NAMALWA (cell line): ENCODE measurements at regions not wholly inside any gene's neighbourhood (a gene's known extent, or its start where the extent isn't known, plus 50 kb on each side); places are given as distances from the start of the nearest gene placed in this dataset.
A peak's percentile ranks its signal among the peaks of the same experiment; 100 is the strongest.
"Not testable (repeated sequence)": the region's sequence is repeated elsewhere in the genome, so short reads cannot be mapped to it uniquely, and the experiment has no call there.

ENCODE experiments used
- DNase-seq: peaks from one replicate; pipeline ENCODE4 v3.0.0-alpha.2; 2015; ENCODE audit warnings: low spot score

DNA sequence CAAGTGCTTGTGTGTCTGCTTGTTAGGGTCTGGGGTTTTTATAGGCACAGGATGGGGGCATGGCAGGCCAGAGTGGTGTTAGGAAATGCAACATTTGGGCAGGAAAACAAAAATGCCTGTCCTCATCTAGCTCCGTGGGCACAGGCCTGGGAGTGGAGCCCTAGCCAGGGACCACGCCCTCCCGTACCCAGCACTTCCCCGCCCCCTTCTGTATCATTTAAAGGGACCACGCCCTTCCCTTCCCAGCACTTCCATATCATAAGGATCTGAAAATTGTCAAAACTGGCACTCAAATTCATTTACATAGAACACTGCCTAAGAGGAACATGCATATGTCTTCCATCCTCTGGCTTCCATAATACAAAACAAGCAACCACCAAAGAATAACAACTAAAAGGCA lies 185.8 kb downstream of the B3GLCT start:
- no peak for DNase-seq

DNA sequence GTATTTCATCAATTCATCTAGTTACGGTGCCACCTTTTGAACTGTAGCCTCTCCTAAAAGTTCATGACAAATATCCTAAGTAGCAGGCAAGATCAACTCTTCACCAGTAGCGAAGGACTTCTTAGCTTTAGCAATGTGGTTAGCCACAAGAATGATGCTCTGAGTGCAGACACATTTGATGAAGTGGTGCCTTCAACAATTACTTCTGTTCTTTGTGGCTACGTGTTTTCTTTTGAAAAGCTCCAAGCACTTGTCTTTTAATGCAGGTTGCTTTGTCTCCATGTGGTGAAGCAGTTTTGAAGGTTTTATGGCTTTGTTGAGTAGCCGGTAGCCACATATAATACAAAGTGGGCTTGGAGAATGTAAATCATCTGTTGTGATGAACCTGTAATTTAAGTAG lies 194.7 kb downstream of the B3GLCT start:
- no peak for DNase-seq

DNA sequence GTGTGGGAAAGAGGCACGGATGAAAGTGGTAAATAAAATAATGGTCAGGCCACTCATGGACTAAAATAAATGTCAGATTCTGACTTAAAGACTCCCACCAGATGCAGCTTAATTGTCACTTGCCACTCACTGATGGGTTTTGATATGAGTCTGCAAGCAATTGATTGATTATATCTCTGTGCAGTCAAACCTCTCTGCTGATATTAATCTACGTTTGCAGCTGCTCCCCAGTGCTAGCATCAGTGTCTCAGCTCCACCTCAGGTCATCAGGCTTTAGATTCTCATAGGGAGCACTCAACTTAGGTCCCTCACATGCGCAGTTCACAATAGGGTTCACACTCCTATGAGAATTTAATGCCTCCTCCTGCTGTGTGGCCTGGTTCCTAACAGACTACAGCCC lies 195.3 kb downstream of the B3GLCT start:
- DNase-seq, result no peak

DNA sequence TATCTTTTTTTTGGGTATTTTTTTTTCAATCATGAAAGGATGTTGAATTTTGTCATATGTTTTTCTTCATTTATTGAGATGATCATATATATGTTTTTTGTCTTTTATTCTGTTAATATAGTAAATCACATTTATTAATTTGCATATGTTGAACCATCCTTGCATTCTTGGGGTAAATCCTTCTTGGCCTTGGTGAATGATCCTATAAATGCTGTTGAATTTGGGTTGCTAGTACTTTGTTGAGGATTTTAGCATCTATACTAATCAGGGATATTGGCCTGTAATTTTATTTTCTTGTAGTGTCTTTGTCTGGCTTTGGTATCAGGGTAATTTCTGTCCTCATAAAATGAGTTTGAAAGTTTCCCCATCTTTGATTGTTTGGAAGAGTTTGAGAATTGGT lies 199.9 kb downstream of the B3GLCT start:
- no peak for DNase-seq

DNA sequence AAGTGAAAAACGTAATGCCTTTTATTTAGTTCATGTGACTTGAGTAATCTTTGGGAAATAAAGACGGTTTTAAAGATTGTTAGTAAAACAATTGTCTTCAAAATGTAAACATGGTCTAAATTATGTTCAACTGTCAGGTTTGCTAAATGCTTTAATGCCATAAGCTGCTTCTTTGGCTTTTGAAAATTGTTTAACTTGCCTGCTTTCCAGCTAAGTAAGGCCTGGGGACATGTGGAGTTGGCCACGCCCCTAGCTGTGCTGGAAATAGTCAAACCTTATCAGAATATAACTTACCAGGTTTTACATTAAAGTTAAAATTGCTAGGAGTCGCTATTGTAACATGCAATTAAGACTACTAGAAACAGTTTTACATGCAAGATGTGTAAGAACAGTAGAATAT lies 203.9 kb downstream of the B3GLCT start:
- DNase-seq, result not testable (repeated sequence)

DNA sequence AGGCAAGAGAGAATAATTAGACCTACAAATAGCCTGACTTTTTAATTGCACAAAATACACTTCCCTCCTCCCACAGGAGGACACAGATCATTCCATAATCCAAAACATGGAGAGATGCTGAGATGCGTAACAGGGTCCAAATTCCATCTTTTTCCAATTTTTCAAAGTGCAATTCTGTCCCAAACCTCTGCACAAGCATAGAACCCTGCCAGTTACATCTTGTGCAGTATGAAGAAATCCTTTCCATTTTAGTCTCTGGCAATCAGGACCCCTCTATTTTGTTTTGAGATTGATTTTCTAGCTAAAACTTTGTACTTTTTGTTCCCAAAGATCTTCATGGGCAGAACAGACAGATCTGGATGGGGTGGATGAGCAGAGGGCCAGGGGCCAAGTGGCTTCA lies 209.2 kb downstream of the B3GLCT start:
- DNase-seq, result no peak

DNA sequence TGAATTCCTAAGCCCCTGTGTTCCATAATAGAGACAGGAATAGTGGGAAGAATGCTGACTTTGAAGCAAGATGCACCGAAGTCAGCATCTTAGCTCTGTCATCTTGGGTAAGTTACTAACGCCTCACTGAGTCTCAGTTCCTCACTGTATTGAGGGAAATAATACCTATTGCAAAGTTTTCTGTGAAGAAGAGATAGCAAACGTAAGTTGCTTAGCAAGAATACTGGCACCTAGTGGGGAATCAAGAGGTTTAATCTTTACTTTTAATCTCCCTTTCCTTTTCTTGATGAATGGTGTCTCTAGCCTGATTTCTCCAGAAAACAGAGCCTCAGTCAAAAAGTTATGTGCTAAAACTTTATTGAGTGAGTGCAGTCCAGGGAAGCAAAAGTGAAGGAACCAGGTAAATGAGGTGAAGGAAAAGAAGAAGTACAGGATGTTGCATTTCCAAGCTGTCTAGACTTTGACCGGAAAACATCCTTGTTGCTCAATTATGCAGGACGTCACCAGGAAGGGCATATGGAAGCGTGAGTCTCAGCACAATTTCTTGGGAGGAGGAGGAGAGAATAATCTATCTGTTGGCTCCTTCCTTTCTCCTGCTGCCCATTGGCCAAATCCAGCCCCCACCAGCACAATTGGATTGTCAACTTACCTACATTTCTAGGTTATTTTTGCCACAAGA lies 210.0 kb downstream of the B3GLCT start:
- peak; percentile 50 for DNase-seq

DNA sequence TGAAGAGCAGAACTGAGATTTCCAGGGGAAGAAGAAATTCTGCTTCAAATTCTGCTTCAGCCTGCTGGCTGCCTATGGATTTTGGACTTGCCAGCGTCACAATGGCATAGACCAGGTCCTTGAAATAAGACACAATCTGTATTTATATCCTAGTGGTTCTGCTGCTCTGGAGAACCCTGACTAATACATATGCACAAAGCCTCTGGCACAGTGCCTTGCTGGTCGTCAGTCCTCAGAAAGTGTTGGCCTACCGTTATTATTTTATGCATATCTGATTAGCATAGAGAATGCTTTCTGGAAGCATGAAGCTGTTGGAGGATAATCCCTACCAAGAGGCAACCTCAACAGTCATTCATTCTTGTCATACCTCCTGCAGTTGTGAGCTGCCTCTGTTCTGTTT lies 213.7 kb downstream of the B3GLCT start:
- no peak for DNase-seq

DNA sequence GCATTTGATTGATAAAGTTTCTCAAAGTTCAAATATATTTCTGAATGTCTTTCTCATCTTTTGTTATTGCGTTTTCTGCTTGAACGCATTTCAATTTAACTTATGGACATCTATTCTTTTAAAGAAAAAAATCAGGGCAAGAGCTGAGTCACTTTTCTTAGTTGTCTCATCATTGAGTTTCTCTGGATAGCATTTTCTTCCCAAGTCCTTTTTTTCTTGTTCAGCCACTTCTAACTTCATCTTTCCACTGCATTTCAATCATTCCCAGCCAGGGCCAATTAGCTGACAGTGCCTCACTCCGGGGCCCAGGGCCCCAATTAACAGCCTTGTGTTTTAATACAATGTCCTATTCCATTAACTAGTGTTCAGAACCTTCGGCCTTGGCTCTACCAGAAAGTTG lies 216.3 kb downstream of the B3GLCT start:
- no peak for DNase-seq

DNA sequence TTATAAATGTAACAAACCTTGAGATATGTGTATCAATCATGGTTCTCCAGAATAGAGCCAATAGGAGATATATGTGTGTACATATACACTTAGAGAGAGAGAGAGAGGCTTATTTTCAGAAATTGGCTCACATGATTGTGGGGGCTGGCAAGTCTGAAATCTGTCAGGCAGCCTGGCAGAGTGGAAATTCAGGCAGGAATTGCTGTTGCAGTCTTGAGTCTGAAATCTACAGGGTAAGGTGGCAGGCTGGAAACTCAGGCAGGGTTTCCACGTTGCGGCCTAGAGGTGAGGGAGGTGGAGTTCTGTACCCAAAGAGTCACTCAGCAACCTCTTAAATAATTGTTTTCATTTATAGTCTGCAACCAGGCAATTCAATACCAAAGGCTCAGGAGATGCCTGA lies 218.4 kb downstream of the B3GLCT start:
- no peak for DNase-seq

DNA sequence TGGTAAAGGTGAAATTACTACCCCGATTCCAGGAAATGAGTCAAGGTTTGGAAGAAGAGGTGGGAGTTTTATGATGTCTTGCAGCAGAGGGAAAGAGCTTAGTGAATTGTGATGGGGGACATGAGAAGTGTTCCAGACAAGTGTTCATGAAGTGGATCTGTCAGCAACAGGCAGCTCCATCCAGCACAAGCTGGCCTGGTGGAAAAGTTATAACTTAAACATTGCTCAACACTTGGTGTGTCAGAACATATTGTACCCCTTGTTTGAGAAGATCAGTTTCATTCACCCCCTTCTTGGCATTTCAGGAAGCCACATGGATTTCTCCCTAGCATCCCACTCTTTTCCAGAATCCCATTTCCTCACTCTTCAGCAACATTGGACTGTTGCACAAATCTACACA lies 222.0 kb downstream of the B3GLCT start:
- DNase-seq, result no peak

DNA sequence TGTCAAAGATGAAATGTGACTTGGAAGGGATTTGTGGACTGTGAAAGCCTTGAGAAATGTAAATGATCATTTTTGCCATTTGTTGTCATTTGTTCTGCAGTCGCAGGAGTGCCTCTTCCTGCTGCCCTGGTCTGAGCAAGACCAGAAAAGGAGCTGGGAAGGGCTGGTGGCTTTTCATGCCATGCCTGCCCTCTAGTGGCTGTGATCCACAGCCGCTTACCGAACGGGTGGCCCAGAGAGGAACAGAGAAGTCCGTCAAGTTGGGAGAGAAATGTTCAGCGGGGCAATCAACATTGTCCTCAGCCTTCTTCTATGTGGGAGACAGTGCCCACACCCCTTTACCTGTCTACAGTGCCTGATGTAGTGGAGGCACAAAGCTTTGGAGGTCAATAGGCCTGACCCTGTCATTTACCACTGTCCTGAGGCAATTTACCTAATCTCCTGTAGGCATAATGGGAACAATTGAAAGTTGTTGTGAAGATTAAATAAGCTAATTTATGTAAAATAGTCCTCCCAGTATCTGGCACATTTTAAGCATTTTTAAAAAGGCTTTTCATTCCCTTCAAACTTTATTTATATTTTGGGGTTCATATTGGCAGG lies 224.5 kb downstream of the B3GLCT start:
- peak; percentile 88 for DNase-seq

DNA sequence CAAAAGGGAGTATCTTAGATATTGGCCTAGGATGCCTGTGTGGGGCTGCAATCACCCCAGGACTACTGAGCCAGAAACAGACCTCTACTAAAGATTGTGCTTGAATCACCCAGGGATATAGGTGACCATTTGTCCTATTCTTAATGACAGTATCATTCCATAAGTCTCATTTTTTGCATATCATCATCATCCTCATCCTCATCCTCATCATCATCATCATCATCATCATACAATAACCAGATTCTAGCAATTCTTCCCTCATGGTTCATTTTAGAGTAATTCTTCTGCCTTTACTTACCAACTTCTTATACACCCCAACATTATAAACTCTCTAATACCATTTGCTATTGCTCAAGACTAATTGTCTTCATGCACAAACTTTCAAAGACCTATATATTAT lies 226.6 kb downstream of the B3GLCT start:
- DNase-seq, result no peak

DNA sequence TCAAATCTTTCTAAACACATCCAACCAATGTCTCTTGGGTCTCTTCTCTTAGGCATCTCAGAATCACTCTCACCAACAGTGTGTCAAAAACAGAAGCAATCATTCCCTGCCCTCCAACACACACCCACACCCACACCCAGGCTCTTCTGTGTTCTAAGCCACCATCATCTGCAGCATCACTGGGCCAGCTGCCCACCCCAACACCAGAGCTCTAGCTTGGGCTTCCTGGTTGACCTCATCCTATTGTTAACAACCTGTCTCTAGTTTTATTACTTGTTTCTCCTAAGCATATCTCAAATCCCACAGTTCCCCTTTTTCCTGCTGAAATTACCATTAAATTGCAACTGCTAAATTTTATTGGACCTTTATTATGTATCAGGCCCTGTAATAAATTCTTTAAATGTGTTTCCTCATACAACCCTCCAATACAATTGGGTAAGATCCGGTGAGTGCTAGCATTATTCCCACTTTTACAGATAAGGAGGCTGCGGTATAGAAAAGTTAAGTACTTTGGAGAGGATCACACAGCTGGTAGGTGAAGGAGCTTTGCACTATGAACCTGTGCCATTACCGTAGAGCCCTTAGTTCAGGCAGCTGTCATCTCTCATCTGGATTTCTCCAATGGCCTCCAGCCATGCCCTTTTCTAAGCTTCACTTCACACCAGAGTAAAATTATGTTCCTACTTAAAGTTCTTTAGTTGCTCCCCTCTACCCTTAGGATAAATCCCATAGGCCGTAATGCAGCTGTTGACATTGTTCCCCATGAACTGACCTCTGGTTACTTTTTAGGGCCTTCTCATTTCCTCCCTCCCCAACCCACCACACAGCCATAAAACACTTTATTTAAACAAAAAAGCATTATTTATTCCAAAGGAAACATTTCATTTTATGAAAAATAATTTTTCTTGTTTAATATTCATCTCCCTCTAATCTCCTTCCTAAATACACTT lies 227.7 kb downstream of the B3GLCT start:
- no peak for DNase-seq

DNA sequence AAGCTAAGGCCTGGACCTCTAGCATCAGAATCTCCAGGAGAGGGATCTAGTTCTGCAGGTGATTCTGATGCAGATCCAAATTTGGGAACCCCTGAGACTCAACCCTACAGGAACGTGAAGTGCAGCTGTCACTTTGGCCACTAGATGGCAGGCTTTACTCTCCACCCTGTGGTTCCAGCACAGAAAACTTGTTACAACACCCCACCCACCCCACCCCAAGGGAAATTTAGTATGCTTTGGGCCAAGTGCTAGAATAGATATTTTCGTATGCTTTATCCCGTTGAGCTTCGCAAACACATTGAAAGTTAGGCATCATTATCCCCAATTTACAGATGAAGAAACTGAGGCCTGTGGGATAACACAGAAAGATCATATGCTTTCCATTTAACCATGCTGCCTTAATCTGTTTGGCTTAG lies 232.0 kb downstream of the B3GLCT start:
- peak; percentile 70 for DNase-seq

DNA sequence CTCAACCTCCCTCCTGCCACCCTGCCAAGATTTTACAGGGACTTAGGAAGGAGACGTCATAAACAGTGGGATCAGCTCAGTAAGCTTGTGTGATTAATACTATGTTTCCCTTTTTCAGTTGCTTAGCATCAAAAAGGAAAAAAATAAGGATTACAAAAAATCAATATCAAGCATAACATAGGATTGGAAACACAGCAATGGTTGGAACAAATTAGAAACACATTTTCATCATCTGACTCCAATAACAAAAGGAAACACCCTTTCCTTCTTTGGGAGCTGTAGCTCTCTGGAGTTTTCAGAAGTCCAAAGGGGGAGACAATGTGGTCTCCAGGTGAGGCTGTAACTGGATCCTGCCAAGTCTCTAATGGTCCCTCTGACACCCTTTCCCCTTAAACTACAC lies 233.4 kb downstream of the B3GLCT start:
- no peak for DNase-seq

DNA sequence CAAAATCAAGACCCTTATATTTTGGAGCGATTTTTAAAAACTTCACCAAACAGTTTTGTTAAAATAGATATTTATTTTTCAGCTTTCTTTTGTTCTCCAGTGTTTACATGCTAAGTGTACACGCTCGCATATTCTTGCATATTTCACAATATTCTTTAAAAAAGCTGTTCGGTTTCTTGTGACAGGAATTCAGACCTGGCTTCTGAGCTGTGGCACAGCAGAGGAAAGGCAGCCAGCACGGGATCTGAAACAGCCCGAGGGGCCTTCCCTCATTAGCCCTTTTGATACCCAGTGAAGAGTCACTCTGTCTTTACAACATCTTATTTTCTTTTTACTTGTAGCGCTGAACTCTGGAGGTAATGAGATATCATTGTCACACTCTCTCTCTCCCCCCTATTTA lies 234.0 kb downstream of the B3GLCT start:
- no peak for DNase-seq

DNA sequence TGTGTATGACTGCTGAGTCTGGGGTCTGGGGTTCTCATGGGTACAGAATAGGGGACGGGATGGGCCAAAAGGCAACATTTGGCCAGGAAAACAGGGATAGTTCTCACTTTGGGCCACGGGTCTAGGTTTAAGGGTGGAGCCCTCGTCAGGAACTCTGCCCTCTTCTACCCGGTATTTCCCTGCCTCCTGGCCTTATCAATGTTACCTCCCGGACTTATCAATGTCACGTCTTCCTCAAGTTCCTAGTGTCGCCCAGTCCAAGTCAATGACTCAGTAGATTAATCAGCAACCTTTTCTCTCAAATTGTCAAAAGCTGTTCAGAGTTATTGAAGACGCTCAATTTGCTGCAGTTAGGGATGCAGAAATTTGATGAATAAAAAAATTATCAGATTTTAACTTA lies 234.8 kb downstream of the B3GLCT start:
- DNase-seq, result no peak

DNA sequence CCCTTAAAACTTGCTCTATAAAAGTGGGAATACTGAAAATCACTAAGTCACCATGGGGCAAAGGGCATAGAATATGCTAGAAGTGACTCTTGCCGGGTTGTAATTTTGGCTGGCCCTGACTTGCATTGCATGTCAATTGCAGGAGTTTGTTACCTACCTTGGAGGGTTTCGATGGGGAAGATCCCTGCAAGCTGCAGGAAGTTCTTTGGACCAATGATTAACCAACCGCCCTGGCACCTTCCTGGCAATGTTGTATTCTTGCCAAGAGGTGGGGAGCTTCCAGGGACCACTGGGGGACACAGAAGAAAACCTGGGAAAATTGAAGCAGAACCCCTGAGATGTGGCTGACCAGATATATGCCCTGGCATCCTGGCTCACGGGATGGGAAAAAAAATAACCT lies 235.8 kb downstream of the B3GLCT start:
- no peak for DNase-seq

DNA sequence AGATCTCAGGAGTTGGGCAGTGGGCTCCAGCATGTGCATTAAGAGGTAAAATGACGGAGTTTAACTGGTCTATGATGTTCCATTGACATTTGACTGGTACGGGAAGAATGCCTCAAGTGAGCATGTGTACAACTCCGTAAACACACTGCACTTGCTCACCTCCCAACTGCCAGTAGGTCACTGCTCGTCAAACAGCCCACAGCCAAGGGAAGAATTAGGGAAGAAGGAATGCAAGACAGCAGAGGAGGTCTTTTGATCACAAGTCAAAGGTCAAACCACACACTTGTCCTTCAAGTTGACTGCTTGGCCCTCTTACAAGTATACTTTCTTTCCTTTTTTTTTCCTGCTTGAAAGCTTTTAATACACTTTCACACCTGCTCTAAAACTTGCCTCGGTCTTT lies 236.7 kb downstream of the B3GLCT start:
- no peak for DNase-seq

DNA sequence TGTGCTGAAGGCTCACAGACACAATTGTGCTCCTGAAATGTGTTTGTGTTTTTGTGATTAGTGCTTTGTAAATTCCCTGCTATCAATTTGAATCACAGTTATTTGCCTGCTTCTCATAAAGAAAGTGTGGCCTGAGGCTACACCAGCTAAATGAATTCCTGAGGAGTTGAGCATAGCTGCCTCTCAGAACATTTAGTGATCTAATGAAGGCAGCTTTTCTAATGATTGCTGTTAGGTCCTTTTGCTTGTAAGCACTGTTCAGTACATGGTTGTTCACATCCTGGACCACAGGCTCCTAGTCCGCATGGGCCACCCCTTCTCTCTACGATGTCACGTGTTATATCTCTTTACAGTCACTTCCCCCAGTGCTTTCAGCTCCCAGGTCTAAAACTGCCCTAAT lies 238.2 kb downstream of the B3GLCT start:
- DNase-seq, result no peak

DNA sequence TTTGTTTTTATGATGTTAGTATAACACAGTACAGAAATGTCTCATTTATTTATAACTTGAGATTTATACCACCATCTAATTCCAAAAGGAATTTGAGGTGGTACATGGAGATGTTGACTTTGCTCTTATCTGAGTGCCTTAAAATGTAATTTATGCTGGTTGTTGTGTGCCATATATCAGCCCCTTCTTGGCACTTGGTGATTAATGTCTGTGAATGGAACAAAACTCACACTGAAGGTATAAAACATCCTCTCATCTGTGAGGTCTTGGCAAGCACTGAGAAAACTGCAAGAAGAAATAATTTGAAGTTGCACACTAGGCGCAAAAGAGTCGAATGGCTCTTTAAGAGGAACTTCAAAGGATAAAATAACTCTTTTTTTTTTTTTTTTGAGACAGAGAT lies 240.4 kb downstream of the B3GLCT start:
- no peak for DNase-seq
